PC-3 (cell line): ENCODE measurements at regions not wholly inside any gene's neighbourhood (a gene's known extent, or its start where the extent isn't known, plus 50 kb on each side); places are given as distances from the start of the nearest gene placed in this dataset.

Experiments used
- ATAC-seq: fragments of 200-7000 bp; cut with Tn5 transposase; 2 replicates; pipeline ENCODE4 v1.9.1; 2020; ENCODE audit warnings: mild to moderate bottlenecking, moderate library complexity
- BruUV-seq: library from RNA; stranded (reverse); fragments of 400-500 nt; replicated peaks from 2 replicates; lab custom pipeline; 2021; lab: Mats Ljungman, UMichigan
- CTCF ChIA-PET: fragments of 300-600 bp; sonication (Branson Sonifier 250); formaldehyde crosslinking; loops from one replicate; lab custom pipeline; 2022; ENCODE audit warnings: antibody characterized with exemption; lab: Charles Lee
- POLR2A ChIA-PET: fragments of 300-600 bp; sonication (Branson Sonifier 250); formaldehyde crosslinking; loops from one replicate; lab custom pipeline; 2022; ENCODE audit warnings: antibody characterized with exemption; ENCODE audit not compliant: unreplicated experiment; lab: Charles Lee
- DNase-seq: peaks from one replicate; pipeline ENCODE4 v3.0.0-alpha.2; 2015
- H2AFZ ChIP-seq: fragments of 300-600 bp; sonication (generic); 2 replicates; pipeline ENCODE4 v1.6.0; 2016; ENCODE audit warnings: antibody characterized with exemption, low read length
- H3F3A ChIP-seq: fragments of 300-600 bp; sonication (generic); one replicate; pipeline ENCODE4 v1.6.0; 2017; ENCODE audit warnings: antibody characterized with exemption, low read length, control low read depth, mild to moderate bottlenecking; ENCODE audit not compliant: unreplicated experiment
- H3K27ac ChIP-seq: fragments of 300-600 bp; sonication (generic); 2 replicates; pipeline ENCODE4 v1.5.1; 2016; ENCODE audit warnings: mild to moderate bottlenecking, low read length
- H3K27me3 ChIP-seq: fragments of 300-600 bp; sonication (generic); 2 replicates; pipeline ENCODE4 v1.6.1; 2016; ENCODE audit warnings: low read length, mixed read lengths
- H3K36me3 ChIP-seq: fragments of 300-600 bp; sonication (generic); 2 replicates; pipeline ENCODE4 v1.6.1; 2016; ENCODE audit warnings: low read depth, mixed run types, low read length, mixed read lengths
- H3K4me1 ChIP-seq: fragments of 300-600 bp; sonication (generic); 2 replicates; pipeline ENCODE4 v1.5.1; 2016; ENCODE audit warnings: low read length; ENCODE audit not compliant: insufficient read depth
- H3K4me2 ChIP-seq: fragments of 300-600 bp; sonication (generic); 2 replicates; pipeline ENCODE4 v1.6.0; 2016; ENCODE audit warnings: low read length
- H3K4me3 ChIP-seq: fragments of 300-600 bp; sonication (generic); 2 replicates; pipeline ENCODE4 v1.5.1; 2016; ENCODE audit warnings: mild to moderate bottlenecking, low read length, mixed read lengths
- H3K79me2 ChIP-seq: fragments of 300-600 bp; sonication (generic); 2 replicates; pipeline ENCODE4 v1.6.1; 2017; ENCODE audit warnings: low read length, mixed read lengths
- H3K9ac ChIP-seq: fragments of 300-600 bp; sonication (generic); 2 replicates; pipeline ENCODE4 v1.6.0; 2016; ENCODE audit warnings: mild to moderate bottlenecking, low read length
- H3K9me2 ChIP-seq: fragments of 300-600 bp; sonication (generic); replicated peaks from 2 replicates; pipeline ENCODE4 v1.6.1; 2016; ENCODE audit warnings: mixed run types, low read length, mixed read lengths
- H3K9me3 ChIP-seq: fragments of 300-600 bp; sonication (generic); 2 replicates; pipeline ENCODE4 v1.6.1; 2016; ENCODE audit warnings: low read length, mixed read lengths
- H4K20me1 ChIP-seq: fragments of 300-600 bp; sonication (generic); 2 replicates; pipeline ENCODE4 v1.6.1; 2016; ENCODE audit warnings: low read length, mixed read lengths
- EZH2 ChIP-seq: fragments of 300-600 bp; sonication (generic); IDR thresholded peaks from one replicate; pipeline ENCODE4 v1.6.1; 2017; ENCODE audit warnings: antibody characterized with exemption, mild to moderate bottlenecking, low read length; ENCODE audit not compliant: unreplicated experiment
- EZH2phosphoT487 ChIP-seq: fragments of 300-600 bp; sonication (generic); IDR thresholded peaks from 2 replicates; pipeline ENCODE4 v1.6.1; 2018; ENCODE audit warnings: mild to moderate bottlenecking, antibody characterized with exemption, low read length, borderline replicate concordance
- intact Hi-C: fragments of 100-400 bp; cut with micrococcal nuclease; formaldehyde crosslinking; loops from 2 replicates; pipeline ENCODE4 v1.9.0; 2023
- TF ChIP-seq, protein P1 (sequence below): fragments of 300-600 bp; sonication (generic); conservative IDR thresholded peaks from 2 replicates; pipeline ENCODE4 v1.5.1; 2017; ENCODE audit warnings: antibody characterized with exemption, low read depth, mild to moderate bottlenecking, low read length

DNA sequence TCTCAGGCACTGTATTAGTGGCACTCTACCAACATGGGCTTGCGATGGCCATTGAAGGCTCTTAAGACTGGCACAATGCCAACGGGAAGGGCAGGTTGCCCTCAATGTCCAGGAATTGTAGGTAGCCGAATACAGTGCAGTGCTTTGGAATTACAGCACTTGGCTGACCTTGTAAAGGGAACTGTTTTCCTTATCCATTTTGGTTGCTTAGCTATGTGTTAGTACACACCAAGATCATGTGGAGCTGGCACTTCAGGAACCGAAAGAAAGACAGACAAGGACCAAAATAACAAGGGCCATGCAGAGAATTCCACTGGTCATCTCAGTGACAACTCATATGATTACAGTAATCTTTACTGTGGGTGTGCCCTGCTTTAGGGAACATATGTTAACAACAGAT lies 72.7 kb downstream of the DYRK2 start:
- DNase-seq (no peak), ATAC-seq (no peak)
- no peaks in the 10 kb centered on the region for H3K9me2 ChIP-seq
- intact Hi-C loops, result loop anchor here (2.0 to 5.0 kb wide), 3 partner anchors 46 to 221 kb away; no protein-coding TSS in a partner anchor
- H3K4me1 ChIP-seq, result peaks cover 29% of the 10 kb centered on the region
- no peak overlapping the region for H3K9ac ChIP-seq
- no peaks in the 10 kb centered on the region for H4K20me1 ChIP-seq
- no peak for TF ChIP-seq EZH2phosphoT487
- no peak for TF ChIP-seq EZH2
- TF ChIP-seq, protein P1, sequence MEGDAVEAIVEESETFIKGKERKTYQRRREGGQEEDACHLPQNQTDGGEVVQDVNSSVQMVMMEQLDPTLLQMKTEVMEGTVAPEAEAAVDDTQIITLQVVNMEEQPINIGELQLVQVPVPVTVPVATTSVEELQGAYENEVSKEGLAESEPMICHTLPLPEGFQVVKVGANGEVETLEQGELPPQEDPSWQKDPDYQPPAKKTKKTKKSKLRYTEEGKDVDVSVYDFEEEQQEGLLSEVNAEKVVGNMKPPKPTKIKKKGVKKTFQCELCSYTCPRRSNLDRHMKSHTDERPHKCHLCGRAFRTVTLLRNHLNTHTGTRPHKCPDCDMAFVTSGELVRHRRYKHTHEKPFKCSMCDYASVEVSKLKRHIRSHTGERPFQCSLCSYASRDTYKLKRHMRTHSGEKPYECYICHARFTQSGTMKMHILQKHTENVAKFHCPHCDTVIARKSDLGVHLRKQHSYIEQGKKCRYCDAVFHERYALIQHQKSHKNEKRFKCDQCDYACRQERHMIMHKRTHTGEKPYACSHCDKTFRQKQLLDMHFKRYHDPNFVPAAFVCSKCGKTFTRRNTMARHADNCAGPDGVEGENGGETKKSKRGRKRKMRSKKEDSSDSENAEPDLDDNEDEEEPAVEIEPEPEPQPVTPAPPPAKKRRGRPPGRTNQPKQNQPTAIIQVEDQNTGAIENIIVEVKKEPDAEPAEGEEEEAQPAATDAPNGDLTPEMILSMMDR, result no peak
- CTCF ChIA-PET, result no interaction called here
- no peaks in the 10 kb centered on the region for H3K36me3 ChIP-seq
- POLR2A ChIA-PET, result interaction anchor here (0.8 kb wide), 1 partner anchor 45 kb away, joined by 3 read pairs; no protein-coding TSS in a partner anchor
- BruUV-seq, result no TSS peak
- no peaks in the 10 kb centered on the region for H3K27me3 ChIP-seq
- no peak overlapping the region for H3K4me3 ChIP-seq
- peak overlapping the region; percentile 46 for H3K4me2 ChIP-seq
- no peak overlapping the region for H2AFZ ChIP-seq
- H3K9me3 ChIP-seq, result no peaks in the 10 kb centered on the region
- H3K27ac ChIP-seq, result no peak overlapping the region
- no peaks in the 10 kb centered on the region for H3F3A ChIP-seq
- H3K79me2 ChIP-seq, result no peaks in the 10 kb centered on the region

DNA sequence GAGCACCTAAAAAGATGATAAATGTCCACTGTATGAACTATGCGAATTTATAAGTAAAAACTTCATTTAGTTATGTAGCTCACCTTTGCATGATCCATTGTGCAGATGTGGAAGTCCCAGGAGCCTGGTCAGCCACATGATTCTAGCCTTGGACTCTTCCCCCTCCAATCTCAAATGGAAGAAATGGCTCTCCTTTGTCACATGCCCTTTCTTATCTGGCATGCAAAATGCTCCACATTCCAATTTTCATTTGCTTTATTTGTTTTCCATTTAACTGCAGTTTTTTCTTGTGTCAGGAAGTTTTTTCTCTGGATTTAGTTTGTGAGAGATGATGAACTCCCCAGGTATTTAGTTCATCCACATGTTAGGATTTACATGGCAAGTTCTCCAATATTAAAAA lies 73.8 kb downstream of the DYRK2 start:
- intact Hi-C loops, result loop anchor here (5.0 kb wide), 2 partner anchors 70 to 220 kb away; no protein-coding TSS in a partner anchor
- ChIA-PET CTCF (no interaction called here), POLR2A (no interaction called here)

DNA sequence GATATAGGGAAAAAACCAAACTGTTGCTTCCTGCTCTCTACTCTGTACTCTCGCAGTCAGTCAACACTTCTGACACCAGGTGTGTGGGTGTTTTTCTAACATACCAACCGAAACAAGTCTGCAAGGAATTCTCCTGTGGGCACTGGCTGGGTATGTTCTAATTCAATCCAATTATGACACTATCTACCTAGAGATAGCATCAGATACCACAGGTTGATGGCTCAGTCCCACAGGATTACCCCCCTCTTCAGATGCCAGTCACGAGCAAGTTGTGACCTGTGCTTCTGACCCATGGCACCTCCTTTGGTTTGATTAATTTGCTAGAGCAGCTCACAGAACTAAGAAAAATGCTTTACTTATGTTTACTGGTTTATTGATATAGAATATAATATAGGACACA lies 78.3 kb downstream of the DYRK2 start:
- CTCF ChIA-PET, result no interaction called here
- intact Hi-C loops, result no loop called here
- Histone ChIP-seq H3K9me3 (no peaks in the 10 kb centered on the region), H2AFZ (no peak overlapping the region), H3K4me1 (no peaks in the 10 kb centered on the region), H3K9ac (no peak overlapping the region), H4K20me1 (no peaks in the 10 kb centered on the region), H3K36me3 (no peaks in the 10 kb centered on the region), H3K4me3 (no peak overlapping the region), H3F3A (no peaks in the 10 kb centered on the region), H3K9me2 (no peaks in the 10 kb centered on the region), H3K79me2 (no peaks in the 10 kb centered on the region), H3K27ac (no peak overlapping the region), H3K27me3 (no peaks in the 10 kb centered on the region), H3K4me2 (no peak overlapping the region)
- DNase-seq (no peak), ATAC-seq (no peak)
- POLR2A ChIA-PET, result no interaction called here
- no TSS peak for BruUV-seq
- TF ChIP-seq, protein P1, result no peak
- TF ChIP-seq EZH2phosphoT487 (no peak), EZH2 (no peak)

More for the DNA sequence above, 73.8 kb downstream of the DYRK2 start:
- H3K9me2 ChIP-seq, result no peaks in the 10 kb centered on the region
- DNase-seq (no peak), ATAC-seq (no peak)
- no peaks in the 10 kb centered on the region for H3K36me3 ChIP-seq
- H3K4me3 ChIP-seq, result no peak overlapping the region
- no peak overlapping the region for H3K27ac ChIP-seq
- H4K20me1 ChIP-seq, result no peaks in the 10 kb centered on the region
- H3F3A ChIP-seq, result no peaks in the 10 kb centered on the region
- H3K9me3 ChIP-seq, result no peaks in the 10 kb centered on the region
- TF ChIP-seq EZH2, result no peak
- TF ChIP-seq EZH2phosphoT487, result no peak
- TF ChIP-seq, protein P1, result no peak
- no peaks in the 10 kb centered on the region for H3K27me3 ChIP-seq
- no peak overlapping the region for H3K4me2 ChIP-seq
- H2AFZ ChIP-seq, result no peak overlapping the region
- peaks cover 18% of the 10 kb centered on the region for H3K4me1 ChIP-seq
- no peaks in the 10 kb centered on the region for H3K79me2 ChIP-seq
- H3K9ac ChIP-seq, result no peak overlapping the region
- no TSS peak for BruUV-seq
